Lung (tissue), 11 donors: ENCODE measurements at regions not wholly inside any gene's neighbourhood (a gene's known extent, or its start where the extent isn't known, plus 50 kb on each side); places are given as distances from the start of the nearest gene placed in this dataset.

ENCODE experiments used
- ATAC-seq: fragments of 200-7000 bp; cut with Tn5 transposase; one replicate; pipeline ENCODE4 v1.9.1; 2020; ENCODE audit warnings: moderate number of reproducible peaks; ENCODE audit not compliant: insufficient read depth, low FRiP score
- DNase-seq, 3 donors: peaks; one replicate each; pipeline ENCODE4 v3.0.0-alpha.2; 2013 to 2017
- H3K27ac ChIP-seq, 2 donors: one replicate each; pipeline ENCODE4 v1.5.1; 2013; ENCODE audit warnings: mild to moderate bottlenecking in 2 of 2, moderate library complexity in 2 of 2, control low read depth in 1 of 2, inconsistent platforms in 1 of 2, low read depth in 1 of 2, low read length in 1 of 2
- H3K27me3 ChIP-seq, 3 donors: one replicate each; pipeline ENCODE4 v1.5.1; 2013; ENCODE audit warnings: low read length in 2 of 3; ENCODE audit not compliant: control insufficient read depth in 3 of 3, insufficient read depth in 3 of 3
- H3K36me3 ChIP-seq, 4 donors: one replicate each; pipeline ENCODE4 v1.5.1; 2013; ENCODE audit warnings: low read length in 4 of 4, mild to moderate bottlenecking in 1 of 4, moderate library complexity in 1 of 4; ENCODE audit not compliant: control insufficient read depth in 4 of 4, insufficient read depth in 4 of 4
- H3K4me1 ChIP-seq, 5 donors: one replicate each; pipeline ENCODE4 v1.5.1; 2013; ENCODE audit warnings: low read length in 5 of 5, mild to moderate bottlenecking in 2 of 5, moderate library complexity in 1 of 5; ENCODE audit not compliant: control insufficient read depth in 5 of 5, insufficient read depth in 5 of 5
- H3K4me3 ChIP-seq: one replicate; pipeline ENCODE4 v1.5.1; 2013; ENCODE audit warnings: mild to moderate bottlenecking, control low read depth, moderate library complexity
- H3K9ac ChIP-seq, 2 donors: one replicate each; pipeline ENCODE4 v1.5.1; 2013; ENCODE audit warnings: low read length in 2 of 2, control low read depth in 1 of 2; ENCODE audit not compliant: insufficient read depth in 1 of 2
- H3K9me3 ChIP-seq, 4 donors: one replicate each; pipeline ENCODE4 v1.5.1; 2013; ENCODE audit warnings: low read length in 3 of 4, mild to moderate bottlenecking in 1 of 4, moderate library complexity in 1 of 4; ENCODE audit not compliant: control insufficient read depth in 4 of 4, insufficient read depth in 3 of 4
- CTCF ChIP-seq: IDR thresholded peaks from 2 replicates; pipeline ENCODE4 v1.5.1; 2012; ENCODE audit warnings: mild to moderate bottlenecking; ENCODE audit errors: control extremely low read depth, extremely low read depth
- WGBS, 2 donors: extraction: QIAGEN DNeasy Blood & Tissue Kit; methylation state at CpG; one replicate each; pipeline ENCODE4 v1.1.7; 2013; 5-methylcytosine and 5-hydroxymethylcytosine counted together
- donor health status: control.
- donor health status: control.
- donor health status: Bipolar disorder and iron deficiency.
- donor health status: healthy.
- donor health status: DM: yes; HTN: yes; CAD: no.

- TF ChIP-seq CTCF: no peak
- 58 to 68% methylated on average over 10 of the region's 10 CpGs for WGBS, 2 donors
- ATAC-seq: no peak
- Histone ChIP-seq H3K36me3 (no peaks in the 10 kb centered on the region), H3K9ac (no peak overlapping the region), H3K4me3 (no peak overlapping the region), H3K27me3 (no peaks in the 10 kb centered on the region), H3K4me1 (no peaks in the 10 kb centered on the region), H3K9me3 (peaks cover 0 to 12% (median 3%) of the 10 kb centered on the region in 4 donors), H3K27ac (no peak overlapping the region)
- no peak for DNase-seq
Observed at GRCh38 chr2:2919574-2920365, 457.8 kb downstream of the EIPR1 start.

GRCh38 chr2:2919026-2919425, 458.6 kb downstream of the EIPR1 start:
- 82 to 87% methylated on average over 5 of the region's 5 CpGs for WGBS, 2 donors
- no peak for ATAC-seq

GRCh38 chr2:2916621-2917020, 461.0 kb downstream of the EIPR1 start:
- H3K27ac ChIP-seq: no peak overlapping the region
- DNase-seq (no peak), ATAC-seq (no peak)
- H3K9me3 ChIP-seq: peaks cover 0 to 8% (median 3%) of the 10 kb centered on the region in 4 donors
- H3K4me3 ChIP-seq: no peak overlapping the region
- H3K27me3 ChIP-seq: no peaks in the 10 kb centered on the region
- no peaks in the 10 kb centered on the region for H3K36me3 ChIP-seq
- no peak for TF ChIP-seq CTCF
- no peaks in the 10 kb centered on the region for H3K4me1 ChIP-seq
- no peak overlapping the region for H3K9ac ChIP-seq
- WGBS, 2 donors: 89 to 97% methylated on average over 5 of the region's 5 CpGs

More at GRCh38 chr2:2919026-2919425, 458.6 kb downstream of the EIPR1 start:
- H3K36me3 ChIP-seq: no peaks in the 10 kb centered on the region
- no peak overlapping the region for H3K9ac ChIP-seq
- H3K27ac ChIP-seq: no peak overlapping the region
- H3K4me1 ChIP-seq: no peaks in the 10 kb centered on the region
- peaks cover 0 to 12% (median 3%) of the 10 kb centered on the region in 4 donors for H3K9me3 ChIP-seq
- H3K4me3 ChIP-seq: no peak overlapping the region
- no peak for TF ChIP-seq CTCF
- no peaks in the 10 kb centered on the region for H3K27me3 ChIP-seq
- no peak for DNase-seq
